DND-41 (cell line): ENCODE measurements at regions not wholly inside any gene's neighbourhood (a gene's known extent, or its start where the extent isn't known, plus 50 kb on each side); places are given as distances from the start of the nearest gene placed in this dataset.

Experiments used
- CTCF ChIP-seq: IDR thresholded peaks from 2 replicates; pipeline ENCODE4 v1.5.1; 2012; ENCODE audit warnings: borderline replicate concordance, low read length, moderate library complexity, mild to moderate bottlenecking; ENCODE audit not compliant: poor library complexity, severe bottlenecking; ENCODE audit errors: extremely low read depth
- EZH2 ChIP-seq: IDR thresholded peaks from 3 replicates; pipeline ENCODE4 v1.6.1; 2012; ENCODE audit warnings: borderline replicate concordance, low read depth, mild to moderate bottlenecking, moderate library complexity, low read length, inconsistent platforms; ENCODE audit not compliant: severe bottlenecking

DNA sequence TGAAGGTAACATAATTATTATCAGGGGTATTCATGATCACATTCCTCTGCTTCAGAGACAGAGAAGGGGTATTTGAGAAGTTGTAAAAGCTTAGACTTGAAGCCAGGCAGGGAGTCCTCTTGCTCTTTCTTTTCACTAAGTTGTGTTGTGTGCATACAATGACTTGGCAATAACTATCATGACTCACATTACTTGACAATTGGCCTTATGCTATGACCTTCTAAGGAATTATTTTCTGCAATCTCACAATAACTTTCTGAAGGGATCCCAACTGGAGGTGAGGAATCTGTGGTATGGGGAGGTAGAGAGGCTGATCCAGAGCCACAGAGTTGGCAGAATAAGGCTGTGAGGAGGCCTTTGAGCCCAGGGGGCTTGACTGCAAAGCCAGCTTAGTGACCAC is 622.3 kb downstream of the MTRR start:
- no peak for TF ChIP-seq CTCF
- TF ChIP-seq EZH2: no peak
